Upper lobe of right lung (tissue), 1 donor: ENCODE measurements at regions not wholly inside any gene's neighbourhood (a gene's known extent, or its start where the extent isn't known, plus 50 kb on each side); places are given as distances from the start of the nearest gene placed in this dataset.

ENCODE experiments used
- ATAC-seq: fragments of 200-7000 bp; cut with Tn5 transposase; one replicate; pipeline ENCODE4 v1.9.1; 2020; ENCODE audit warnings: mild to moderate bottlenecking, moderate library complexity
- DNase-seq: peaks from one replicate; pipeline ENCODE4 v3.0.0-alpha.2; 2020
- H3K27ac ChIP-seq: fragments of 200-600 bp; one replicate; pipeline ENCODE4 v1.8.0; 2022
- H3K27me3 ChIP-seq: fragments of 200-600 bp; one replicate; pipeline ENCODE4 v1.8.0; 2022; ENCODE audit warnings: mild to moderate bottlenecking
- H3K36me3 ChIP-seq: fragments of 200-600 bp; one replicate; pipeline ENCODE4 v1.8.0; 2022
- H3K4me1 ChIP-seq: fragments of 200-600 bp; one replicate; pipeline ENCODE4 v1.8.0; 2022
- H3K4me3 ChIP-seq: fragments of 200-600 bp; one replicate; pipeline ENCODE4 v1.8.0; 2022; ENCODE audit warnings: mild to moderate bottlenecking
- H3K9me3 ChIP-seq: fragments of 200-600 bp; one replicate; pipeline ENCODE4 v1.8.0; 2022
- intact Hi-C: fragments of 100-400 bp; cut with DNase I; formaldehyde crosslinking; loops from one replicate; pipeline ENCODE4 v1.11.0; 2022
- TF ChIP-seq, protein P1 (sequence below): fragments of 200-600 bp; IDR thresholded peaks from one replicate; pipeline ENCODE4 v1.8.0; 2022; ENCODE audit warnings: antibody characterized with exemption
- donor health status: DM: no; HTN: yes; CAD: no; lungs with severe emphysema.

- TF ChIP-seq, protein P1, sequence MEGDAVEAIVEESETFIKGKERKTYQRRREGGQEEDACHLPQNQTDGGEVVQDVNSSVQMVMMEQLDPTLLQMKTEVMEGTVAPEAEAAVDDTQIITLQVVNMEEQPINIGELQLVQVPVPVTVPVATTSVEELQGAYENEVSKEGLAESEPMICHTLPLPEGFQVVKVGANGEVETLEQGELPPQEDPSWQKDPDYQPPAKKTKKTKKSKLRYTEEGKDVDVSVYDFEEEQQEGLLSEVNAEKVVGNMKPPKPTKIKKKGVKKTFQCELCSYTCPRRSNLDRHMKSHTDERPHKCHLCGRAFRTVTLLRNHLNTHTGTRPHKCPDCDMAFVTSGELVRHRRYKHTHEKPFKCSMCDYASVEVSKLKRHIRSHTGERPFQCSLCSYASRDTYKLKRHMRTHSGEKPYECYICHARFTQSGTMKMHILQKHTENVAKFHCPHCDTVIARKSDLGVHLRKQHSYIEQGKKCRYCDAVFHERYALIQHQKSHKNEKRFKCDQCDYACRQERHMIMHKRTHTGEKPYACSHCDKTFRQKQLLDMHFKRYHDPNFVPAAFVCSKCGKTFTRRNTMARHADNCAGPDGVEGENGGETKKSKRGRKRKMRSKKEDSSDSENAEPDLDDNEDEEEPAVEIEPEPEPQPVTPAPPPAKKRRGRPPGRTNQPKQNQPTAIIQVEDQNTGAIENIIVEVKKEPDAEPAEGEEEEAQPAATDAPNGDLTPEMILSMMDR = no peak
Measured at GRCh38 chr15:96766366-96766765, 435.9 kb downstream of the NR2F2 start.

GRCh38 chr15:96767703-96768434 is 437.4 kb downstream of the NR2F2 start:
- intact Hi-C loops = no loop called here
- Histone ChIP-seq H3K27ac (no peak overlapping the region), H3K4me3 (no peak overlapping the region), H3K9me3 (no peaks in the 10 kb centered on the region), H3K36me3 (no peaks in the 10 kb centered on the region), H3K27me3 (no peaks in the 10 kb centered on the region), H3K4me1 (no peaks in the 10 kb centered on the region)
- TF ChIP-seq, protein P1 = no peak
- DNase-seq (no peak), ATAC-seq (no peak)

More at GRCh38 chr15:96766366-96766765, 435.9 kb downstream of the NR2F2 start:
- Histone ChIP-seq H3K9me3 (no peaks in the 10 kb centered on the region), H3K27ac (no peak overlapping the region), H3K4me1 (no peaks in the 10 kb centered on the region), H3K27me3 (no peaks in the 10 kb centered on the region), H3K4me3 (no peak overlapping the region), H3K36me3 (no peaks in the 10 kb centered on the region)
- ATAC-seq (no peak), DNase-seq (no peak)
- intact Hi-C loops = no loop called here

- no peaks in the 10 kb centered on the region for H3K4me1 ChIP-seq
- no peak for ATAC-seq
- H3K9me3 ChIP-seq = no peaks in the 10 kb centered on the region
- TF ChIP-seq, protein P1 = no peak
- no peaks in the 10 kb centered on the region for H3K36me3 ChIP-seq
- no peaks in the 10 kb centered on the region for H3K27me3 ChIP-seq
- no peak overlapping the region for H3K27ac ChIP-seq
- no peak for DNase-seq
- intact Hi-C loops = no loop called here
- no peak overlapping the region for H3K4me3 ChIP-seq
Measured at GRCh38 chr15:96768435-96768789, 437.9 kb downstream of the NR2F2 start.

DNA sequence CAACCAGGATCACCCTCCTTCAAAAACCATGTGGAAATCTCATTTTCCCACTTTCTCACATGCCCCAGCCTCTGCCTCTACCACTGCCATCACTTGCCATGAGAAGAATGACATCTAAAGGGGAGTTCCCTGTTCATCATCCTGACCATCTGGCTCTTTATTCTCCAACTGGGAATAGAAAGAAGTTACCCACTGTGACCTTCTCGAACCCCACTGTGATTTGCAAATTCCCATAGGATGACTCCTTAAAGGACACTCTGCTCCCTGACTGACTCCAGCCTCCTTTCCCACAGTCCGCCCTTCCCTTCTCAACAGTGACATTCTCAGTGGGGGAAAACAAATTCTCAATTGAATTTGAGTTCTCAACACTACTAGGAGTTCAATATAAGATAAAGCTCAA is 440.5 kb downstream of the NR2F2 start:
- no peaks in the 10 kb centered on the region for H3K9me3 ChIP-seq
- TF ChIP-seq, protein P1 = no peak
- intact Hi-C loops = no loop called here
- no peak for ATAC-seq
- no peak overlapping the region for H3K4me3 ChIP-seq
- H3K27me3 ChIP-seq = no peaks in the 10 kb centered on the region
- no peaks in the 10 kb centered on the region for H3K36me3 ChIP-seq
- DNase-seq = no peak
- no peaks in the 10 kb centered on the region for H3K4me1 ChIP-seq
- no peak overlapping the region for H3K27ac ChIP-seq

DNA sequence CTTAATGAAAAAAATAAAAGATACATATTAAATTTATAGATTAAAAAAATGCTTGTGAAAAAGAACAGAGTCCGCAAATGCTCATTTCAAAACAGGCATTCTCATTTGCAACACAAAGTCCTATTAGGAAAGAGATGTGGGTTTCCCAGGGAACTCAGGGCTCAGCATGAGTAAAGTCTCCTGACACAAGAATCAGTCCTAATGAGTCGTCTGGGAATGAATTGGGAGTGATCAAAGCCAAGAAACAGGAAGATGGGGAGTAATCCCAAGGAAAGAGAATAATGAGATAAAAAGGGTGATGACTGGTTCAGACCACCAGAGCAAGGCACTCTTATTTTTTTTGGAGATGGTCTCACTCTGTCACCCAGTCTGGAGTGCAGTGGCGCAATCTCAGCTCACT is 443.7 kb downstream of the NR2F2 start:
- Histone ChIP-seq H3K9me3 (no peaks in the 10 kb centered on the region), H3K27me3 (no peaks in the 10 kb centered on the region)
- TF ChIP-seq, protein P1 = no peak

GRCh38 chr15:96783746-96784145 is 453.2 kb downstream of the NR2F2 start:
- no peak overlapping the region for H3K27ac ChIP-seq
- intact Hi-C loops = no loop called here
- ATAC-seq (no peak), DNase-seq (no peak)
- no peaks in the 10 kb centered on the region for H3K9me3 ChIP-seq
- no peak overlapping the region for H3K4me3 ChIP-seq
- H3K27me3 ChIP-seq = no peaks in the 10 kb centered on the region
- TF ChIP-seq, protein P1 = no peak
- no peaks in the 10 kb centered on the region for H3K36me3 ChIP-seq
- H3K4me1 ChIP-seq = no peaks in the 10 kb centered on the region

More for the DNA sequence above, 443.7 kb downstream of the NR2F2 start:
- DNase-seq = no peak
- Histone ChIP-seq H3K27ac (no peak overlapping the region), H3K4me1 (no peaks in the 10 kb centered on the region), H3K36me3 (no peaks in the 10 kb centered on the region), H3K4me3 (no peak overlapping the region)
- intact Hi-C loops = no loop called here
- ATAC-seq = no peak
